VCaP (cell line): ENCODE measurements at regions not wholly inside any gene's neighbourhood (a gene's known extent, or its start where the extent isn't known, plus 50 kb on each side); places are given as distances from the start of the nearest gene placed in this dataset.

Experiments
- H3K27ac ChIP-seq: fragments of 450-650 bp; 2 replicates; pipeline ENCODE4 v1.5.1; 2017
- TF ChIP-seq, protein P1 (sequence below): fragments of 450-650 bp; conservative IDR thresholded peaks from 2 replicates; pipeline ENCODE4 v1.5.1; 2017; ENCODE audit warnings: mild to moderate bottlenecking, moderate library complexity

DNA sequence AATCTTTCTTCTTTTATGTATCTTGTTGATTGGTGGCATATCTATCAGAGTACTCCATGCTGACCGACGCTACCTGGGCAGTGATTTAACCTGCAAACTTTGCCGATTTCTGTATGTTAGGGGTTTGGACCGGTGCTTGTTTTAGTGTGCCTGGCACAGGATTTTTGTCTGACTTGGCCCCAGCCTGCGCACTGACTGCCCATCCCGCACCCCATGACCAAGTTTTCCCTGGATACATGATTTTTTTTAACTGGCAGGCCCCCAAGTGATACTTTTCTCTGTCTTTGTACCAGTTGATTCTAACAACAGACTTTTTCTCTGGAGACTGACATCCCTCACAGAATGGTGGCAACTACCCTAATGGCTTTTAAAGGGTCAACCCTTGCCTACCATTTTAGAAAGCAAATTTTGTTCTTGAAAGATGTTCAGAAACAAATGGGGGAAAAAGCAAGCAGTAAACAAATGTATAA is 69.0 kb upstream of the C1QTNF9B start:
- H3K27ac ChIP-seq: peak overlapping the region; percentile 86
- TF ChIP-seq, protein P1, sequence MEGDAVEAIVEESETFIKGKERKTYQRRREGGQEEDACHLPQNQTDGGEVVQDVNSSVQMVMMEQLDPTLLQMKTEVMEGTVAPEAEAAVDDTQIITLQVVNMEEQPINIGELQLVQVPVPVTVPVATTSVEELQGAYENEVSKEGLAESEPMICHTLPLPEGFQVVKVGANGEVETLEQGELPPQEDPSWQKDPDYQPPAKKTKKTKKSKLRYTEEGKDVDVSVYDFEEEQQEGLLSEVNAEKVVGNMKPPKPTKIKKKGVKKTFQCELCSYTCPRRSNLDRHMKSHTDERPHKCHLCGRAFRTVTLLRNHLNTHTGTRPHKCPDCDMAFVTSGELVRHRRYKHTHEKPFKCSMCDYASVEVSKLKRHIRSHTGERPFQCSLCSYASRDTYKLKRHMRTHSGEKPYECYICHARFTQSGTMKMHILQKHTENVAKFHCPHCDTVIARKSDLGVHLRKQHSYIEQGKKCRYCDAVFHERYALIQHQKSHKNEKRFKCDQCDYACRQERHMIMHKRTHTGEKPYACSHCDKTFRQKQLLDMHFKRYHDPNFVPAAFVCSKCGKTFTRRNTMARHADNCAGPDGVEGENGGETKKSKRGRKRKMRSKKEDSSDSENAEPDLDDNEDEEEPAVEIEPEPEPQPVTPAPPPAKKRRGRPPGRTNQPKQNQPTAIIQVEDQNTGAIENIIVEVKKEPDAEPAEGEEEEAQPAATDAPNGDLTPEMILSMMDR: no peak

DNA sequence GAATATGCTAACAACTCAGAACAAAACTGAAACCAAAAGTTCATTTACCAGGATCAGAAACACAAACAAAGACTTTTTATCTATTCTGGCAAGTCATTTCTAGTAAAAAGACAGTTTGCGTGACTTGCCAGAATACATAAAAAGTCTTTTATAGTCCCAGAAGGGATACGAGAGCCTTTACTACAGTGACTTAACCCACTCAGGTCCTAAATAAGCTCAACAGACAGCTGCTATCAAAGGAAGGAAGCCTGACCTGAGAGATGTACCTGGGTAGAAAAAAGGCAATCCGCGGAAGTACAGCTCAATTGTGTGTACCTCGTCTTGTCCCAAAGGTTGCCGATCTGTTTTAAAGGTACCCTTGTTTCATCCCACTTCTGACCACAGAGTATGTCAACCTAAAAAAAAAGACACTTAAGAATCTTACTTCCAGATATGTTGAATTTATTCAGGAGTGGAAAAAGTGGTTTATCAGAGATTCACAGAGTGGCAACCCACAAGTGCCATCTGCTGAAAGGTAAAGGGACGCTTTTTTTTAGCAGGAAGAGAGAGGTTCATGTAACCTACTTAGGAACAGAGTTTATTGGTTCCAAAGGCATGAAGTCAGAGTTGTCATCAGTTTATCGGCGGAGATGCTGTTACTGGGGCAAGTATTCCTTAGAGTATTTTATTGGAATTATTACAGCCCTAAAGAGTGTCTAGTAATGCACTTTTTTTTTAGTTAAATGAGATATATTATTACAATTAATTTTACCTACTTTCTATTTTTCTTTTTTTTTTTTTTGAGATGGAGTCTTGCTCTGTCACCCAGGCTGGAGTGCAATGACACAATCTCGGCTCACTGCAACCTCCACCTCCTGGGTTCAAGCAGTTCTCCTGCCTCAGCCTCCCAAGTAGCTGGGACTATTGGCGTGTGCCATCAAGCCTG is 69.7 kb upstream of the C1QTNF9B start:
- TF ChIP-seq, protein P1: no peak
- peak overlapping the region; percentile 86 for H3K27ac ChIP-seq

DNA sequence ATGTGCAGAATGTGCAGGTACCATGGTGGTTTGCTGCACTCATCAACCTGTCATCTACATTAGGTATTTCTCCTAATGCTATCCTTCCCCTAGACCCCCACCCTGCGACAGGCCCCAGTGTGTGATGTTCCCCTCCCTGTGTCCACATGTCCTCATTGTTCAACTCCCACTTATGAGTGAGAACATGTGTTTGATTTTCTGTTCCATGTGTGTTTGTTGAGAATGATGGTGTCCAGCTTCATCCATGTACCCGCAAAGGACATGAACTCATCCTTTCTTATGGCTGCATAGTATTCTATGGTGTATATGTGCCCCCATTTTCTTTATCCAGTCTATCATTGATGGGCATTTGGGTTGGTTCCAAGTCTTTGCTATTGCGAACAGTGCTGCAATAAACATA is 70.5 kb upstream of the C1QTNF9B start:
- H3K27ac ChIP-seq: peak overlapping the region; percentile 86

DNA sequence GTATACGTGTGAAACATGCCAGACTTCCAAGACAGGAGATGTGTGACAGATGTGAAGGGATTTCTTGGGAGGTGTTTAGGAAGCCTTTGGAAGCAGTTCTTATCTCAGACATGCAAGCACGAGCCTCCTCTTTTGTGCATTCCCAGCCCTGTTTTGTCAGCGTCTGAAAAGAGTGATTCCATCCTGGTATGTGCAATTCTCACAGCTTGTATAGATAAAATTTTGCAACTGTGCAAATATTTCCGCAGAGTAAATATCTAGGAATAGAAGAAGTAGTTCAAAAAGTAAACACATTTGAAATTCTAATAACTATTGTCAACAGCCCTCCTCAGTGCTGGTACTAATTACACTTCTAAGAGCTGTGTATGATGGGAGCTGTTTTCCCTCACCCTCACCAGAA is 72.3 kb upstream of the C1QTNF9B start:
- TF ChIP-seq, protein P1: no peak
- peak overlapping the region; percentile 86 for H3K27ac ChIP-seq

DNA sequence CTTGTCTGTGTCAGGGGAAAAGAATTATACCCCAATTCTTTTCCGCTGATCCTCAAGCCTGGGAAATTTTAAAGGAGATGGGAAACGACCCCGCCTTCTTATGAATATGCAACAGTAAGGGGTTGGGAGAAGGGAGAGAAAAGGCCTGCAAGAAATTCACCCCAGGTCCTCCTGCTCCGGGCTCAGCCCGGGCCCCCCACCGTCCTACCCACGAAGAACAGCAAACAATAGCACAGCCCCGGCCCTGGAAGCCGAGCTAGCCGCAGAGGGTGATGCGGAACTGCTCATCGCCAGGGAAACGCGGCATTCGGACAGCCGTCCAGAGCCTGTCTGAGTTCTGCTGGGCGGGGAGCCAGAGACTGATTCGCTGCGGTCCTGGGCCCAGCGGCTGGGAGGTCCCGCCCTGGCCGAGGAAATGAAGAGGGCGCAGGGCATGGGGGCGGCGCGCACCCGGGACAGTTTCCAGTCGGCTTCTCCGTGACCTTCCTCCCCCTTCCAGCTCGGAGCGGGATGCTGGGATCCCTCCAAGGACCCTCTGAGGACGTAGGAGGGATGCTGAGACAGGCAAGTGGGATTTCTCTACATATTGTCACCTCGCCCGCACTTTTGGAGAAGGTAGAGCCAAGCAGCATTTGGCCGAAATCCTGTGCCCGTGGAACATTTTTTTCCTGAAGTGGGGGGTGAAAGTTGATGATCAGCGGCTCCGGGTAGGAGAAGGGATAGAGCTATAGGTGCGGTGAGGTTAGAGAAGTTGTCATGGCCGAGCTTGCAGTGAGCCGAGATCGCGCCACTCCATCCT is 82.3 kb upstream of the C1QTNF9B start:
- H3K27ac ChIP-seq: peak overlapping the region; percentile 31; the same call in 1 of the 2 replicates
- TF ChIP-seq, protein P1: no peak

DNA sequence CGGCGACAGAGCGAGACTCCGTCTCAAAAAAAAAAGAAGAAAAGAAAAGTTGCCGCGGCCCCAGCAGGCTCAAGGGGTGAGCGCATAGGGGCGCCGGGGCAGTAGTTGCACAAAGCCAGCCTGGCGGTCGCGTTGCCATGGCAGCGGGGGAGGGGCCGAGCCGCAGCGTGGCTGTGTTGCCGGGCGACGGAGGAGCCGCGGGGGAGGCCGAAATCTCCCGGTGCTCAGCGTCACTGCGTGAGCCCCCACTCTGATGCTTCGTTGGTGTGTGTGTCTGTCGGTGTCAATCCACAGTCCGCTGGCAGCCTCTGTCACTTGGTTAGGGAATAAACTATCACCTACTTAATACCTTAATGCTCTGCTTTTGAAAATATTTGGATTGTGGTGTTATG is 82.9 kb upstream of the C1QTNF9B start:
- H3K27ac ChIP-seq: 0 out of 2 replicates have a peak overlapping the region, but pooled peaks have one; percentile 31
- TF ChIP-seq, protein P1: no peak

DNA sequence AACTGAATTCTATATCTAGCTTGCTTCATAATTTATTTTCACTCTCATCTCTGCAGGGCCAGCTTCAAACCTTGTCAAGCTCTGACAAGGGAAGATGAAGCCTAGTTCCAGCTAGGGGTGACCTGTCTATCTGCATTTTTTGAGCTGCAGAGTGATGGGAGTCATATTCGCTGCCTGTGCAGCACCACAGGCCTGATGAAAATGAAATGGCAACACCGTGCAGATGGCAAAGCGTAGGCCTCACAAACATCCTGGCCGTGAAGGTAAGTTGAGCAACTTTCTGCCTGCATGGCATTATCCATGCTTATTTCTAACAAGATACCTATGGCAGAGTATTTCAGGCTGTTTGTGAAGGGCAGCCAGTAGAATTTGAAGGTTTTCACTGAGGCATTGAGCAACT is 86.4 kb upstream of the C1QTNF9B start:
- TF ChIP-seq, protein P1: no peak
- H3K27ac ChIP-seq: peak overlapping the region; percentile 68
